T-helper 2 cell (primary cell): ENCODE measurements at regions not wholly inside any gene's neighbourhood (a gene's known extent, or its start where the extent isn't known, plus 50 kb on each side); places are given as distances from the start of the nearest gene placed in this dataset.

Experiments used
- DNase-seq, 5 experiments: peaks; one replicate each; pipeline versions ENCODE4 v3.0.0 to v3.0.0-alpha.2; 2012 to 2022

GRCh38 chr12:125373375-125373774, 308.1 kb downstream of the AACS start:
- no peak for DNase-seq

- DNase-seq, result no peak
These were observed 311.2 kb downstream of the AACS start for GRCh38 chr12:125376422-125376821.

- DNase-seq, result no peak
These were observed 311.9 kb downstream of the AACS start for GRCh38 chr12:125377093-125377492.

GRCh38 chr12:125381373-125381772, 316.1 kb downstream of the AACS start:
- DNase-seq, result no peak

- DNase-seq, result no peak
These were observed 317.7 kb downstream of the AACS start for GRCh38 chr12:125382926-125383325.

- no peak for DNase-seq
These were observed 321.4 kb downstream of the AACS start for GRCh38 chr12:125386652-125387051.

GRCh38 chr12:125387206-125387605, 322.0 kb downstream of the AACS start:
- no peak for DNase-seq

- DNase-seq, result no peak
These were observed 323.9 kb downstream of the AACS start for GRCh38 chr12:125389061-125389697.

- no peak for DNase-seq
These were observed 328.3 kb downstream of the AACS start for GRCh38 chr12:125393569-125393968.

- DNase-seq, result no peak
These were observed 330.5 kb downstream of the AACS start for GRCh38 chr12:125395583-125396215.

GRCh38 chr12:125399489-125399888, 334.3 kb downstream of the AACS start:
- DNase-seq, result peak in 1 of 5 experiments; percentile 50

GRCh38 chr12:125402874-125403789, 337.9 kb downstream of the AACS start:
- peak in 1 of 5 experiments; percentile 22 for DNase-seq

- no peak for DNase-seq
These were observed 338.6 kb downstream of the AACS start for GRCh38 chr12:125403843-125404242.

GRCh38 chr12:125406131-125406530, 340.9 kb downstream of the AACS start:
- no peak for DNase-seq

- no peak for DNase-seq
These were observed 343.5 kb downstream of the AACS start for GRCh38 chr12:125408718-125409117.

- no peak for DNase-seq
These were observed 347.3 kb downstream of the AACS start for GRCh38 chr12:125412506-125412905.

- no peak for DNase-seq
These were observed 352.2 kb downstream of the AACS start for GRCh38 chr12:125417446-125417845.

- no peak for DNase-seq
These were observed 353.8 kb downstream of the AACS start for GRCh38 chr12:125418902-125419564.

GRCh38 chr12:125424909-125425308, 359.7 kb downstream of the AACS start:
- DNase-seq, result no peak

GRCh38 chr12:125431516-125431915, 366.3 kb downstream of the AACS start:
- no peak for DNase-seq

- no peak for DNase-seq
These were observed 368.9 kb downstream of the AACS start for GRCh38 chr12:125434131-125434530.

GRCh38 chr12:125434936-125435443, 369.8 kb downstream of the AACS start:
- DNase-seq, result no peak

GRCh38 chr12:125435871-125436270, 370.6 kb downstream of the AACS start:
- no peak for DNase-seq
